LNCAP (cell line): ENCODE measurements at regions not wholly inside any gene's neighbourhood (a gene's known extent, or its start where the extent isn't known, plus 50 kb on each side); places are given as distances from the start of the nearest gene placed in this dataset.

Experiments used
- CTCF ChIP-seq: fragments of 450-650 bp; IDR thresholded peaks from 2 replicates; pipeline ENCODE4 v1.5.1; 2017; ENCODE audit warnings: mild to moderate bottlenecking

- no peak for TF ChIP-seq CTCF
These were observed 274.0 kb upstream of the FIGN start for GRCh38 chr2:164009756-164010337.

- no peak for TF ChIP-seq CTCF
These were observed 272.9 kb upstream of the FIGN start for GRCh38 chr2:164008752-164009151.

- no peak for TF ChIP-seq CTCF
These were observed 270.9 kb upstream of the FIGN start for GRCh38 chr2:164006704-164007103.

- no peak for TF ChIP-seq CTCF
These were observed 264.4 kb upstream of the FIGN start for GRCh38 chr2:164000176-164000575.

GRCh38 chr2:163997466-163997865, 261.7 kb upstream of the FIGN start:
- TF ChIP-seq CTCF, result no peak

GRCh38 chr2:163990541-163990940, 254.7 kb upstream of the FIGN start:
- no peak for TF ChIP-seq CTCF

GRCh38 chr2:163990101-163990500, 254.3 kb upstream of the FIGN start:
- no peak for TF ChIP-seq CTCF
